Heart right ventricle (tissue), 16 donors: ENCODE measurements at regions not wholly inside any gene's neighbourhood (a gene's known extent, or its start where the extent isn't known, plus 50 kb on each side); places are given as distances from the start of the nearest gene placed in this dataset.

Source experiments
- ATAC-seq, 8 donors: fragments of 200-7000 bp; cut with Tn5 transposase; one replicate each; pipeline ENCODE4 v1.9.1; 2020; ENCODE audit warnings: mild to moderate bottlenecking in 8 of 8, moderate library complexity in 8 of 8, moderate number of reproducible peaks in 1 of 8
- DNase-seq, 2 donors: peaks; one replicate each; pipeline ENCODE4 v3.0.0-alpha.2; 2020
- H3K27ac ChIP-seq, 10 donors: fragments of 200-600 bp; sonication (generic) in 2 of 10; one replicate each; pipeline versions ENCODE4 v1.5.0 to v1.8.0; 2020 to 2022; ENCODE audit warnings: mild to moderate bottlenecking in 3 of 10
- H3K27me3 ChIP-seq, 7 donors: fragments of 200-600 bp; one replicate each; pipeline ENCODE4 v1.8.0; 2021 to 2022; ENCODE audit warnings: mild to moderate bottlenecking in 2 of 7
- H3K36me3 ChIP-seq, 9 donors: fragments of 200-600 bp; sonication (generic) in 1 of 9; one replicate each; pipeline versions ENCODE4 v1.5.0 to v1.8.0; 2020 to 2022; ENCODE audit warnings: mild to moderate bottlenecking in 2 of 9
- H3K4me1 ChIP-seq, 9 donors: fragments of 200-600 bp; sonication (generic) in 1 of 9; one replicate each; pipeline versions ENCODE4 v1.5.0 to v1.8.0; 2020 to 2022; ENCODE audit warnings: mild to moderate bottlenecking in 4 of 9
- H3K4me3 ChIP-seq, 10 donors: fragments of 200-600 bp; sonication (generic) in 2 of 10; one replicate each; pipeline versions ENCODE4 v1.5.0 to v1.8.0; 2020 to 2022; ENCODE audit warnings: mild to moderate bottlenecking in 7 of 10, moderate library complexity in 2 of 10
- H3K9me3 ChIP-seq, 11 donors: fragments of 200-600 bp in 10 of 11; sonication (generic) in 2 of 11; one replicate each; pipeline versions ENCODE4 v1.5.0 to v1.8.0; 2013 to 2022; ENCODE audit warnings: mild to moderate bottlenecking in 2 of 11, control low read depth in 1 of 11, moderate library complexity in 1 of 11
- CTCF ChIP-seq, 9 donors: fragments of 200-600 bp; sonication (generic) in 2 of 9; IDR thresholded peaks; one replicate each; pipeline versions ENCODE4 v1.5.0 to v1.8.0; 2021 to 2022; ENCODE audit warnings: antibody characterized with exemption in 9 of 9, mild to moderate bottlenecking in 5 of 9, moderate library complexity in 1 of 9
- WGBS, 2 donors: extraction: QIAGEN DNeasy Blood & Tissue Kit; methylation state at CpG; one replicate each; pipeline ENCODE4 v1.1.7; 2013; ENCODE audit warnings: inconsistent platforms in 1 of 2; 5-methylcytosine and 5-hydroxymethylcytosine counted together
- intact Hi-C, 10 donors: fragments of 100-400 bp; cut with DNase I; formaldehyde crosslinking; loops; one replicate each; pipeline versions ENCODE4 v1.11.1 to v1.14.2; 2022
- donor health status: Arrhythmogenic right ventricular cardiomyopathy.
- donor health status: ischemic (EF 13 %, LVEDD 7.1; RV severe dilation, severe dysfunction).
- donor health status: healthy with polysubstance abuse.
- donor health status: DM: no; HTN: yes; CAD: no.
- donor health status: DM: no; HTN: no; CAD: no.
- donor health status: ischemic (EF 25% LVEDD 6.9; RV normal size, moderate dysfunction).
- donor health status: ischemic (EF 25% LVEDD 5.7; RV mildly dilated, moderate dysfunction).
- donor health status: healthy.
- donor health status: DM: yes; HTN: yes; CAD: no.
- donor health status: Ischemic cardiomyopathy.
- donor health status: ischemic (EF 35%, LVEDD 5.7; RV mildly dilated, moderate dysfunction).
- donor health status: nonischemic (EF 11% LVEDD 7.7; RV severe dilation, severe dysfunction).
- donor health status: DM: yes; HTN: yes; CAD: no.
- donor health status: PGD.
- donor health status: ischemic (EF 29% LVEDD 5.4; RV normal size, mild dysfunction).
- donor health status: nonischemic (EF 23%, LVEDD 6.1; RV moderate dilation, normal function).

- H3K4me3 ChIP-seq = no peak overlapping the region
These were observed 201.0 kb upstream of the STXBP5 start for GRCh38 chr6:147003186-147003585.

GRCh38 chr6:147005499-147005898 lies 198.7 kb upstream of the STXBP5 start:
- no peaks in the 10 kb centered on the region for H3K27me3 ChIP-seq
- H3K4me3 ChIP-seq = no peak overlapping the region
- peaks cover 0 to 11% (median 0%) of the 10 kb centered on the region in 9 donors for H3K4me1 ChIP-seq
- DNase-seq = no peak
- no peak overlapping the region for H3K27ac ChIP-seq
- intact Hi-C loops = no loop called here
- ATAC-seq = no peak
- peaks cover 0 to 13% (median 0%) of the 10 kb centered on the region in 11 donors for H3K9me3 ChIP-seq
- TF ChIP-seq CTCF (IDR thresholded peaks at IDR 0.05) = no peak
- H3K36me3 ChIP-seq = no peaks in the 10 kb centered on the region

More at GRCh38 chr6:147003186-147003585, 201.0 kb upstream of the STXBP5 start:
- intact Hi-C loops = no loop called here
- DNase-seq (no peak), ATAC-seq (no peak)
- Histone ChIP-seq H3K36me3 (no peaks in the 10 kb centered on the region), H3K27me3 (no peaks in the 10 kb centered on the region), H3K27ac (no peak overlapping the region), H3K4me1 (peaks cover 0 to 11% (median 0%) of the 10 kb centered on the region in 9 donors), H3K9me3 (no peaks in the 10 kb centered on the region)
- no peak for TF ChIP-seq CTCF (IDR thresholded peaks at IDR 0.05)

- no peak for DNase-seq
- H3K36me3 ChIP-seq = no peaks in the 10 kb centered on the region
- peaks cover 0 to 13% (median 0%) of the 10 kb centered on the region in 11 donors for H3K9me3 ChIP-seq
- no peak overlapping the region for H3K4me3 ChIP-seq
- H3K4me1 ChIP-seq = no peaks in the 10 kb centered on the region
- no peak for ATAC-seq
- H3K27ac ChIP-seq = no peak overlapping the region
- TF ChIP-seq CTCF (IDR thresholded peaks at IDR 0.05) = no peak
- H3K27me3 ChIP-seq = no peaks in the 10 kb centered on the region
- intact Hi-C loops = no loop called here
These were observed 196.8 kb upstream of the STXBP5 start for GRCh38 chr6:147007441-147007840.

GRCh38 chr6:147009358-147009757 lies 194.9 kb upstream of the STXBP5 start:
- no peak overlapping the region for H3K4me3 ChIP-seq
- no peak for TF ChIP-seq CTCF (IDR thresholded peaks at IDR 0.05)
- no peaks in the 10 kb centered on the region for H3K36me3 ChIP-seq
- H3K4me1 ChIP-seq = no peaks in the 10 kb centered on the region
- no peaks in the 10 kb centered on the region for H3K27me3 ChIP-seq
- H3K27ac ChIP-seq = no peak overlapping the region
- DNase-seq (no peak), ATAC-seq (no peak)
- peaks cover 0 to 13% (median 0%) of the 10 kb centered on the region in 11 donors for H3K9me3 ChIP-seq
- intact Hi-C loops = no loop called here
- 92% methylated on average over 2 of the region's 2 CpGs for WGBS, 2 donors

GRCh38 chr6:147015674-147016073 lies 188.5 kb upstream of the STXBP5 start:
- WGBS, 2 donors = 92 to 95% methylated on average over 5 of the region's 5 CpGs
- H3K4me1 ChIP-seq = no peaks in the 10 kb centered on the region
- ATAC-seq (no peak), DNase-seq (no peak)
- no peak overlapping the region for H3K4me3 ChIP-seq
- H3K9me3 ChIP-seq = no peaks in the 10 kb centered on the region
- TF ChIP-seq CTCF (IDR thresholded peaks at IDR 0.05) = no peak
- no peaks in the 10 kb centered on the region for H3K36me3 ChIP-seq
- no peaks in the 10 kb centered on the region for H3K27me3 ChIP-seq
- intact Hi-C loops = no loop called here
- no peak overlapping the region for H3K27ac ChIP-seq
